ENCODE measurements at regions not wholly inside any gene's neighbourhood (a gene's known extent, or its start where the extent isn't known, plus 50 kb on each side); places are given as distances from the start of the nearest gene placed in this dataset.

DNA sequence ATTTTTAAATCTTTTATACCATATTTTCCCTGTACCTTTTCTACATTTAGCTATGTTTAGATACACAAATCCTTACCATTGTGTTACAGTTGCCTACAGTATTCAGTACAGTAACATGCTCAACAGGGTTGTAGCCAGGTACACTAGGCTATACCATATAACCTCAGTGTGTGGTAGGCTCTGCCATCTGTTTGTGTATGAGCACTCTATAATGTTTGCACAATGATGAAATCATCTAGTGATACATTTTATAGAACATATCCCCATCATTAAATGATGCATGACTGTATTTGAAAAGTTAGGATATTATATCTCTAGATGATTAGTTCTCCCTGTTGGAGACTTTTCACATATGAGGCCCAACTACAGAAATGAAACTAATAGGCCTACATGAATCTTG is 188.6 kb downstream of the STK31 start:
- TF ChIP-seq, protein P1, sequence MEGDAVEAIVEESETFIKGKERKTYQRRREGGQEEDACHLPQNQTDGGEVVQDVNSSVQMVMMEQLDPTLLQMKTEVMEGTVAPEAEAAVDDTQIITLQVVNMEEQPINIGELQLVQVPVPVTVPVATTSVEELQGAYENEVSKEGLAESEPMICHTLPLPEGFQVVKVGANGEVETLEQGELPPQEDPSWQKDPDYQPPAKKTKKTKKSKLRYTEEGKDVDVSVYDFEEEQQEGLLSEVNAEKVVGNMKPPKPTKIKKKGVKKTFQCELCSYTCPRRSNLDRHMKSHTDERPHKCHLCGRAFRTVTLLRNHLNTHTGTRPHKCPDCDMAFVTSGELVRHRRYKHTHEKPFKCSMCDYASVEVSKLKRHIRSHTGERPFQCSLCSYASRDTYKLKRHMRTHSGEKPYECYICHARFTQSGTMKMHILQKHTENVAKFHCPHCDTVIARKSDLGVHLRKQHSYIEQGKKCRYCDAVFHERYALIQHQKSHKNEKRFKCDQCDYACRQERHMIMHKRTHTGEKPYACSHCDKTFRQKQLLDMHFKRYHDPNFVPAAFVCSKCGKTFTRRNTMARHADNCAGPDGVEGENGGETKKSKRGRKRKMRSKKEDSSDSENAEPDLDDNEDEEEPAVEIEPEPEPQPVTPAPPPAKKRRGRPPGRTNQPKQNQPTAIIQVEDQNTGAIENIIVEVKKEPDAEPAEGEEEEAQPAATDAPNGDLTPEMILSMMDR (IDR thresholded peaks at IDR 0.05; ENCODE audit: borderline replicate concordance, extremely low read depth, low read length, poor library complexity, severe bottlenecking): no peak
- TF ChIP-seq EZH2 (IDR thresholded peaks at IDR 0.05; ENCODE audit: borderline replicate concordance, low read depth, low read length, severe bottlenecking): no peak

Data from DND-41 (cell line).